Uterus (tissue), 2 donors: ENCODE measurements at regions not wholly inside any gene's neighbourhood (a gene's known extent, or its start where the extent isn't known, plus 50 kb on each side); places are given as distances from the start of the nearest gene placed in this dataset.

Experiments
- CTCF ChIP-seq, 4 experiments: fragments of 200-600 bp in 2 of 4; fragments of 450-650 bp in 2 of 4; sonication (generic) in 2 of 4; IDR thresholded peaks; one replicate each; pipeline ENCODE4 v1.5.1; 2016 to 2019; ENCODE audit warnings: antibody characterized with exemption in 4 of 4, mild to moderate bottlenecking in 2 of 4, moderate library complexity in 1 of 4
- POLR2A ChIP-seq, 2 donors: fragments of 450-650 bp; IDR thresholded peaks; one replicate each; pipeline ENCODE4 v1.6.1; 2016; ENCODE audit warnings: antibody characterized with exemption in 2 of 2, mild to moderate bottlenecking in 1 of 2, moderate library complexity in 1 of 2

GRCh38 chr5:136720674-136721073, 355.3 kb upstream of the TRPC7 start:
- TF ChIP-seq CTCF (IDR thresholded peaks at IDR 0.05) = no peak
- no peak for TF ChIP-seq POLR2A (IDR thresholded peaks at IDR 0.05)
